ENCODE measurements at regions not wholly inside any gene's neighbourhood (a gene's known extent, or its start where the extent isn't known, plus 50 kb on each side); places are given as distances from the start of the nearest gene placed in this dataset.

DNA sequence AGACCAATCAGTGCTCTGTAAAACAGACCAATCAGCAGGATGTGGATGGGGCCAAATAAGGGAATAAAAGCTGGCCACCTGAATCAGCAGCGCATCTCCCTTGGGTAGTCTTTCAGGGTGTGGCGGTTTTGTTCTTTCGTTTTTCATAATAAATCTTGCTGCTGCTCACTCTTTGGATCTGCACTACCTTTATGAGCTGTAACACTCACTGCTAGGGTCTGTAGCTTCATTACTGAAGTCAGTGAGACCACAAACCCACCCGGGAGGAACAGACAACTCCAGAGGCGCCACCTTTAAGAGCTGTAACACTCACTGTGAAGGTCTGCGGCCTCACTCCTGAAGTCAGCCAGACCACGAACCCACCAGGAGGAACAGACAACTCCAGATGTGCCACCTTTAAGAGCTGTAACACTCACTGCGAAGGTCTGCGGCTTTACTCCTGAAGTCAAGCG lies 175.5 kb upstream of the PDGFD start:
- no peaks in the 10 kb centered on the region; the same call in 1 of the 2 replicates for H3K9me3 ChIP-seq (ENCODE audit: low read length)
- WGBS (ENCODE audit: low lambda C conversion rate) = 63% methylated on average over 10 of the region's 10 CpGs
- H3K27me3 ChIP-seq (ENCODE audit: control insufficient read depth in 1 of 2, insufficient read depth in 2 of 2, low read length in 2 of 2) = no peaks in the 10 kb centered on the region
- BruUV-seq (replicated peaks) = no TSS peak
- TF ChIP-seq, protein P1, sequence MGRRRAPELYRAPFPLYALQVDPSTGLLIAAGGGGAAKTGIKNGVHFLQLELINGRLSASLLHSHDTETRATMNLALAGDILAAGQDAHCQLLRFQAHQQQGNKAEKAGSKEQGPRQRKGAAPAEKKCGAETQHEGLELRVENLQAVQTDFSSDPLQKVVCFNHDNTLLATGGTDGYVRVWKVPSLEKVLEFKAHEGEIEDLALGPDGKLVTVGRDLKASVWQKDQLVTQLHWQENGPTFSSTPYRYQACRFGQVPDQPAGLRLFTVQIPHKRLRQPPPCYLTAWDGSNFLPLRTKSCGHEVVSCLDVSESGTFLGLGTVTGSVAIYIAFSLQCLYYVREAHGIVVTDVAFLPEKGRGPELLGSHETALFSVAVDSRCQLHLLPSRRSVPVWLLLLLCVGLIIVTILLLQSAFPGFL (CRISPR knock-in tag; IDR thresholded peaks at IDR 0.05) = no peak
- in situ Hi-C loops (cut with HindIII; ENCODE audit: extremely low pct_ligation_motif_present, low pct_unique_long_range_greater_than_20kb) (no loop called here), intact Hi-C loops (cut with micrococcal nuclease; ENCODE audit: unreplicated experiment) (no loop called here)
- no peak overlapping the region for H2AFZ ChIP-seq (ENCODE audit: low read length)
- no peak for FAIRE-seq
- ChIA-PET CTCF (ENCODE audit: low intra/inter-chr PET ratio, low total read pairs) (no interaction called here), POLR2A (no interaction called here)
- no peaks in the 10 kb centered on the region for H3K4me1 ChIP-seq (ENCODE audit: insufficient read depth, low read length)
- H3K9ac ChIP-seq (ENCODE audit: insufficient read depth, low read depth, low read length) = no peak overlapping the region
- H3K4me2 ChIP-seq (ENCODE audit: low read depth, low read length) = no peak overlapping the region
- H3K79me2 ChIP-seq (ENCODE audit: insufficient read depth, low read length) = no peaks in the 10 kb centered on the region
- no peak for DNase-seq (ENCODE audit: low spot score)
- H3K4me3 ChIP-seq (replicated peaks in 1 of 3; ENCODE audit: insufficient read depth in 1 of 3, low read depth in 2 of 3, low read length in 3 of 3) = no peak overlapping the region
- H3K27ac ChIP-seq (ENCODE audit: extremely low read length, insufficient read depth, low read length) = no peak overlapping the region
- H3K36me3 ChIP-seq (replicated peaks in 1 of 2; ENCODE audit: control insufficient read depth in 1 of 2, insufficient read depth in 2 of 2, low read length in 2 of 2) = no peaks in the 10 kb centered on the region
- ATAC-seq = no peak
- H4K20me1 ChIP-seq (ENCODE audit: insufficient read depth, low read length) = no peaks in the 10 kb centered on the region

DNA sequence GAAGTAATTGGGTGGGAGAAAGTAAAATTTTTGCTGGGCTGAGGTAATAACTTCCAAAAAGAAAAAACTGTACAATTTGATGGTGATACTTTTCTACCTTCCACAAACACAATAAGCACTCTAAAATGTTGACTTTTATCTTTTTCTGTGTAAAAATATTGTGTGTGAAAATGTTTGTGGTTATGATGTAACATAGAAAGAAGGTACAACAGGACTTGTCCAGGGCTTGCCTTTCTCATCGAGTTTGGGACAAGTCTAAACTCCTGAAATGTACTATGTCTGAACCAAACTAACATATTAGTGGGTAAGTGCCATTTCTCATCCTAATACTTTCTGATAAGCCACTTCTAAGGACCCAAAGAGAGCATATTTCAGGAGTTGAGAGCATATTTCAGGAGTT lies 174.2 kb upstream of the PDGFD start:
- Histone ChIP-seq H3K4me1 (ENCODE audit: insufficient read depth, low read length) (no peaks in the 10 kb centered on the region), H3K9me3 (ENCODE audit: low read length) (no peaks in the 10 kb centered on the region; the same call in 1 of the 2 replicates), H3K9ac (ENCODE audit: insufficient read depth, low read depth, low read length) (no peak overlapping the region), H3K4me3 (replicated peaks in 1 of 3; ENCODE audit: insufficient read depth in 1 of 3, low read depth in 2 of 3, low read length in 3 of 3) (no peak overlapping the region), H4K20me1 (ENCODE audit: insufficient read depth, low read length) (no peaks in the 10 kb centered on the region), H3K79me2 (ENCODE audit: insufficient read depth, low read length) (no peaks in the 10 kb centered on the region), H3K27ac (ENCODE audit: extremely low read length, insufficient read depth, low read length) (no peak overlapping the region), H3K4me2 (ENCODE audit: low read depth, low read length) (no peak overlapping the region), H3K36me3 (replicated peaks in 1 of 2; ENCODE audit: control insufficient read depth in 1 of 2, insufficient read depth in 2 of 2, low read length in 2 of 2) (no peaks in the 10 kb centered on the region), H3K27me3 (ENCODE audit: control insufficient read depth in 1 of 2, insufficient read depth in 2 of 2, low read length in 2 of 2) (no peaks in the 10 kb centered on the region), H2AFZ (ENCODE audit: low read length) (no peak overlapping the region)
- 0% methylated on average over 1 of the region's 1 CpG for WGBS (ENCODE audit: low lambda C conversion rate)
- ChIA-PET POLR2A (no interaction called here), CTCF (ENCODE audit: low intra/inter-chr PET ratio, low total read pairs) (no interaction called here)
- in situ Hi-C loops (cut with HindIII; ENCODE audit: extremely low pct_ligation_motif_present, low pct_unique_long_range_greater_than_20kb) = no loop called here
- ATAC-seq = no peak
- no peak for FAIRE-seq
- no TSS peak for BruUV-seq (replicated peaks)
- no peak for DNase-seq (ENCODE audit: low spot score)
- intact Hi-C loops (cut with micrococcal nuclease; ENCODE audit: unreplicated experiment) = no loop called here
- TF ChIP-seq NCOA2 (CRISPR knock-in tag; IDR thresholded peaks at IDR 0.05) (no peak), ZNF292 (CRISPR knock-in tag; IDR thresholded peaks at IDR 0.05; ENCODE audit: borderline replicate concordance, low read depth) (no peak), ZSCAN31 (CRISPR knock-in tag; IDR thresholded peaks at IDR 0.05; ENCODE audit: low read depth) (no peak), ZNF569 (CRISPR knock-in tag; IDR thresholded peaks at IDR 0.05; ENCODE audit: borderline replicate concordance) (no peak), ZNF3 (CRISPR knock-in tag; IDR thresholded peaks at IDR 0.05) (no peak), ASH2L (IDR thresholded peaks at IDR 0.05; ENCODE audit: insufficient read length, low read depth, low read length) (no peak), ZFYVE20 (CRISPR knock-in tag; IDR thresholded peaks at IDR 0.05; ENCODE audit: borderline replicate concordance, low read depth) (no peak)
- TF ChIP-seq, protein P2, sequence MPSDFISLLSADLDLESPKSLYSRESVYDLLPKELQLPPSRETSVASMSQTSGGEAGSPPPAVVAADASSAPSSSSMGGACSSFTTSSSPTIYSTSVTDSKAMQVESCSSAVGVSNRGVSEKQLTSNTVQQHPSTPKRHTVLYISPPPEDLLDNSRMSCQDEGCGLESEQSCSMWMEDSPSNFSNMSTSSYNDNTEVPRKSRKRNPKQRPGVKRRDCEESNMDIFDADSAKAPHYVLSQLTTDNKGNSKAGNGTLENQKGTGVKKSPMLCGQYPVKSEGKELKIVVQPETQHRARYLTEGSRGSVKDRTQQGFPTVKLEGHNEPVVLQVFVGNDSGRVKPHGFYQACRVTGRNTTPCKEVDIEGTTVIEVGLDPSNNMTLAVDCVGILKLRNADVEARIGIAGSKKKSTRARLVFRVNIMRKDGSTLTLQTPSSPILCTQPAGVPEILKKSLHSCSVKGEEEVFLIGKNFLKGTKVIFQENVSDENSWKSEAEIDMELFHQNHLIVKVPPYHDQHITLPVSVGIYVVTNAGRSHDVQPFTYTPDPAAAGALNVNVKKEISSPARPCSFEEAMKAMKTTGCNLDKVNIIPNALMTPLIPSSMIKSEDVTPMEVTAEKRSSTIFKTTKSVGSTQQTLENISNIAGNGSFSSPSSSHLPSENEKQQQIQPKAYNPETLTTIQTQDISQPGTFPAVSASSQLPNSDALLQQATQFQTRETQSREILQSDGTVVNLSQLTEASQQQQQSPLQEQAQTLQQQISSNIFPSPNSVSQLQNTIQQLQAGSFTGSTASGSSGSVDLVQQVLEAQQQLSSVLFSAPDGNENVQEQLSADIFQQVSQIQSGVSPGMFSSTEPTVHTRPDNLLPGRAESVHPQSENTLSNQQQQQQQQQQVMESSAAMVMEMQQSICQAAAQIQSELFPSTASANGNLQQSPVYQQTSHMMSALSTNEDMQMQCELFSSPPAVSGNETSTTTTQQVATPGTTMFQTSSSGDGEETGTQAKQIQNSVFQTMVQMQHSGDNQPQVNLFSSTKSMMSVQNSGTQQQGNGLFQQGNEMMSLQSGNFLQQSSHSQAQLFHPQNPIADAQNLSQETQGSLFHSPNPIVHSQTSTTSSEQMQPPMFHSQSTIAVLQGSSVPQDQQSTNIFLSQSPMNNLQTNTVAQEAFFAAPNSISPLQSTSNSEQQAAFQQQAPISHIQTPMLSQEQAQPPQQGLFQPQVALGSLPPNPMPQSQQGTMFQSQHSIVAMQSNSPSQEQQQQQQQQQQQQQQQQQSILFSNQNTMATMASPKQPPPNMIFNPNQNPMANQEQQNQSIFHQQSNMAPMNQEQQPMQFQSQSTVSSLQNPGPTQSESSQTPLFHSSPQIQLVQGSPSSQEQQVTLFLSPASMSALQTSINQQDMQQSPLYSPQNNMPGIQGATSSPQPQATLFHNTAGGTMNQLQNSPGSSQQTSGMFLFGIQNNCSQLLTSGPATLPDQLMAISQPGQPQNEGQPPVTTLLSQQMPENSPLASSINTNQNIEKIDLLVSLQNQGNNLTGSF (CRISPR knock-in tag; IDR thresholded peaks at IDR 0.05) = no peak
